ENCODE measurements at regions not wholly inside any gene's neighbourhood (a gene's known extent, or its start where the extent isn't known, plus 50 kb on each side); places are given as distances from the start of the nearest gene placed in this dataset.
"Not testable (repeated sequence)": the region's sequence is repeated elsewhere in the genome, so short reads cannot be mapped to it uniquely, and the experiment has no call there.

DNA sequence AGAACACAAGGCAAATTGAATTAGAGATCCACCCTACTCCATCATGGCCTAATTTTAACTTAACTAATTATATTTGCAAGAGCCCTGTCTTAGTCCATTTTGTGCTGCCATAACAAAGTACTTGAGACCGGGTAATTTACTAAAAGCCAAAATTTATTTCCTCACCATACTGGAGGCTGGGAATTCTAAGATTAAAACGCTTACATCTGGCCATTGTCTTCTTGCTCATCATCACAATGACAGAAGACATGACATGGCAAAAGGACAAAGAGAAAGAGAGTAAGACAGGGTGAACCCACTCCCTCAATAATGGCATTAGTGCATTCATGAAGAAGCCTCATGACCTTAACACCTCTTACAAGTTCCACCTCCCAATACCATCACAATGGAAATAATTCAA, 1068.6 kb downstream of the DNAJB9 start:
- DNase-seq (ENCODE audit: low spot score) = no peak
- TF ChIP-seq, protein P1, sequence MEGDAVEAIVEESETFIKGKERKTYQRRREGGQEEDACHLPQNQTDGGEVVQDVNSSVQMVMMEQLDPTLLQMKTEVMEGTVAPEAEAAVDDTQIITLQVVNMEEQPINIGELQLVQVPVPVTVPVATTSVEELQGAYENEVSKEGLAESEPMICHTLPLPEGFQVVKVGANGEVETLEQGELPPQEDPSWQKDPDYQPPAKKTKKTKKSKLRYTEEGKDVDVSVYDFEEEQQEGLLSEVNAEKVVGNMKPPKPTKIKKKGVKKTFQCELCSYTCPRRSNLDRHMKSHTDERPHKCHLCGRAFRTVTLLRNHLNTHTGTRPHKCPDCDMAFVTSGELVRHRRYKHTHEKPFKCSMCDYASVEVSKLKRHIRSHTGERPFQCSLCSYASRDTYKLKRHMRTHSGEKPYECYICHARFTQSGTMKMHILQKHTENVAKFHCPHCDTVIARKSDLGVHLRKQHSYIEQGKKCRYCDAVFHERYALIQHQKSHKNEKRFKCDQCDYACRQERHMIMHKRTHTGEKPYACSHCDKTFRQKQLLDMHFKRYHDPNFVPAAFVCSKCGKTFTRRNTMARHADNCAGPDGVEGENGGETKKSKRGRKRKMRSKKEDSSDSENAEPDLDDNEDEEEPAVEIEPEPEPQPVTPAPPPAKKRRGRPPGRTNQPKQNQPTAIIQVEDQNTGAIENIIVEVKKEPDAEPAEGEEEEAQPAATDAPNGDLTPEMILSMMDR (IDR thresholded peaks at IDR 0.05) = no peak
- Histone ChIP-seq H3K27ac (no peak overlapping the region), H3K4me3 (no peak overlapping the region)

DNA sequence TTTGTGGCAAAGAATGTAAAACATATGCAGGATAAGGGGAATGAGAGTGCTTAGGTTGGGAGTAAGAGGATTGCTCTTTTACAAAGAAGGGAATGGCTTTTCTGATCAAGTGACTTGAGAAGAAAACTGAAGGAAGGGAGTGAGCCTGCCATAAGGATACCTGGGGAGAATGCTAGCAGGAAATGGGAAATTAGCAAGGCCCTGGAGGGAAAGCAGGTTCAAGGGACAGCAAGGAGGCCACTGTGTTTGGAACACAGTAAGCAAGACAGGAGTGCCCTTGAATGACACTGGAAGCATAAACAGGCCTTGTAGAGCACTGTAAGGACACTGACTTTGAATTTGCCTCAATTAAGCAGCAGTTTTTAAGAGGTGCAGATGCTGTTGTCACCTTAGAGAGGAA, 1069.9 kb downstream of the DNAJB9 start:
- H3K27ac ChIP-seq = no peak overlapping the region
- no peak for DNase-seq (ENCODE audit: low spot score)
- TF ChIP-seq, protein P1 (IDR thresholded peaks at IDR 0.05) = no peak
- H3K4me3 ChIP-seq = no peak overlapping the region

DNA sequence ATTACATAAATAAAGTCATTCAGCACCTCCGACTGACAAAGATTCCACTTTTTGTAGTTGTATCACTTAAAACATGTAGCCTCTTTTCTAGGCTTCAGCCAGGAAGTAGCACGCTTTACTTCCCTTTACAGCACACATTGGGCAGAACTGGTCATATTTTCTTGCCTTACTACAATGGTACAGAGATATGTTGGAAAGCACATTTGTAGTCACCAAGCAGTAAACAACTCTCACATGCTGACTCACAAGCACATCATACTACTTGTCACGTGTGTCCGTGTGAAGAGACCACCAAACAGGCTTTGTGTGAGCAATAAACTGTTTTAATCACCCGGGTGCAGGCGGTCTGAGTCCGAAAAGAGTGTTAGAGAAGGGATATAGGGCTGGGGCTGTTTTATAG, 1071.8 kb downstream of the DNAJB9 start:
- no peak overlapping the region for H3K27ac ChIP-seq
- TF ChIP-seq, protein P1 (IDR thresholded peaks at IDR 0.05) = no peak
- no peak overlapping the region for H3K4me3 ChIP-seq
- no peak for DNase-seq (ENCODE audit: low spot score)

DNA sequence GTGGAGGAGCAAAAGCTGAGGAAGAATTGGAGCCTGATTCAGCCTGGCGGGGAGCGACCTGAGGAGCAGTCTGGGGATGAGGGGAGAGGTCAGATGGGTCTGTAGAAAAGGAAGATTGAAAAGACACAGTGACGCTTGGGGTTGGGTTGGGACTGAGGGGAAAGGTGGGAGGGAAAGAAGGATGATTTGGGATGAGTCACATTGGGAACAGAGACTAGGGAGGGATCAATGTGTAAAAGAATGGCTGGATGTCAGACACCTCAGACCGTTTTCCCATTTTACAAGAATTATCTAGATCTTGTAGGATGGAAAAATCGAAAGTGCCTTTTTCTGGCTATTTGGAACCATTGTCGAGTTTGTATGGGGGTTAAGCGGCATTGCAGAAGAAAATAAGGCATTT, 1076.5 kb downstream of the DNAJB9 start:
- TF ChIP-seq, protein P1 (IDR thresholded peaks at IDR 0.05) = no peak

DNA sequence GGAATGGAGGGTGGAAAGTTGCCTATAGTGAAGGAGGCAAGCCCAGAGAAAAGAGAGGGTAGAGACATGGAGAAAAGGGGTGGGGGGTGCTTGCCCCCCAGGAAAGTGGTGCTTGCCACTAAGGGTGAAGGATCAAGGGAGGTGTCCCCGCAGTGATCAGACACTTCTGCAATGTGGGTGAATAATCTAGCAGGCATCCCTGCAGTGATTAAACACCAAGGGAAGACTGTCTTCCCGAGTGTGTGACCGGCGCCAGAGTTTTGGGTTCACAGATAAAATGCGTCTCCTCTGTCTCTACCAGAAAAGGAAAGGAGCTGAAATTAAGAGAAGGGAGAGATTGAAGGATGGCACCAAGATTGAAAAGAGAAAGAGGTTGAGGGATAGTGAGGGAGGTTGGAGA, 1076.9 kb downstream of the DNAJB9 start:
- H3K27ac ChIP-seq; H3K4me3 ChIP-seq; DNase-seq (ENCODE audit: low spot score): not testable (repeated sequence)

More for the DNA sequence above, 1076.5 kb downstream of the DNAJB9 start:
- H3K27ac ChIP-seq = no peak overlapping the region
- H3K4me3 ChIP-seq = no peak overlapping the region
- DNase-seq (ENCODE audit: low spot score) = no peak

DNA sequence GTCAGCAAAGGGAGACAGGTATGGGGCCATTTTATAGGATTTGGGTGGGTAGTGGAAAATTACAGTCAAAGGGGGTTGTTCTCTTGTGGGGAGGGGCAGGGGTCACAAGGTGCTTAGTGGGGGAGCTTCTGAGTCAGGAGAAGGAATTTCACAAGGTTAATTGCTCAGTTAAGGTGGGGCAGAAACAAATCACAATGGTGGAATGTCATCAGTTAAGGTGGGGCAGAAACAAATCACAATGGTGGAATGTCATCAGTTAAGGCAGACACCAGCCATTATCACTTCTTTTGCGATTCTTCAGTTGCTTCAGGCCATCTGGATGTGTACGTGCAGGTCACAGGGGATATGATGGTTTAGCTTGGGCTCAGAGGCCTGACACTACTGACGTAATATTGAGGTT, 1077.6 kb downstream of the DNAJB9 start:
- H3K4me3 ChIP-seq; DNase-seq (ENCODE audit: low spot score); H3K27ac ChIP-seq: not testable (repeated sequence)

DNA sequence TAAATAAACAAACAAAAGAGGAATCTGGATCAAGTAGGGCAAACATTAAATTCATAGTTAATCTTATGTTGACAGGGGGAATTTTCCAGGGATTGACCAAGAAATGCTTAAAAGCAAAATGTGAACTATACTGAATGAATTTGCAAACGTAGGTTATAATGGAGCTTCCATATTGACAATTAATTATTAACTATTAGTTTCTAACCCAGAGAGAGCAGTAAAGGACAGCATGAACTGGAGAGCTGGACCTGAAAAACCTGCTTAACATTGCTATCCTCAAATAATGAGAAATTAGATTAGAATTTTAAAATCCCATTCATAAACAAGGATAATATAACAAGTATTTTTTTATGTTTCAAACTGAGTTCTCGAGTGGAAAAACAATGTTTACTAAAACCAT, 1089.6 kb downstream of the DNAJB9 start:
- DNase-seq (ENCODE audit: low spot score) = no peak
- TF ChIP-seq, protein P1 (IDR thresholded peaks at IDR 0.05) = no peak

DNA sequence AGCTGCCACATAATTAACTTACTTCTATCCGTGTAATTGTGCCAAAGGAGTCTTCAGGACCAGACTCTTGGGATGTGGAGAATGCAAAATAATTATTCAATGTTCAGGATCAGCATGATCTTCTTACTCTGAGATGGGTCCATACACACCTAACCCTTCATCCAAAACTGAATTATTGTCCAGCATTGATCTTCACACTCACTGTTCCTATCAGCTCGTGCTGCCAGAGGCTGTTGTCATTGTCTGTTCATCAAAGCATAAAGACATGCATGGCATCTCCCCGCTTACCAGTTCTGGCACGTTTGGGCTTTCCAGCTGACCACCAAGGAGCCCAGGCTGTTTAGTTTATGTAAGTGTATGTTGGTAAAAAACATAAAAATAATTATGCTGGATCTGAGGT, 1090.7 kb downstream of the DNAJB9 start:
- Histone ChIP-seq H3K4me3 (no peak overlapping the region), H3K27ac (no peak overlapping the region)
- no peak for DNase-seq (ENCODE audit: low spot score)
- TF ChIP-seq, protein P1 (IDR thresholded peaks at IDR 0.05) = no peak

More for the DNA sequence above, 1089.6 kb downstream of the DNAJB9 start:
- Histone ChIP-seq H3K27ac (no peak overlapping the region), H3K4me3 (no peak overlapping the region)
